ENCODE measurements at regions not wholly inside any gene's neighbourhood (a gene's known extent, or its start where the extent isn't known, plus 50 kb on each side); places are given as distances from the start of the nearest gene placed in this dataset.

DNA sequence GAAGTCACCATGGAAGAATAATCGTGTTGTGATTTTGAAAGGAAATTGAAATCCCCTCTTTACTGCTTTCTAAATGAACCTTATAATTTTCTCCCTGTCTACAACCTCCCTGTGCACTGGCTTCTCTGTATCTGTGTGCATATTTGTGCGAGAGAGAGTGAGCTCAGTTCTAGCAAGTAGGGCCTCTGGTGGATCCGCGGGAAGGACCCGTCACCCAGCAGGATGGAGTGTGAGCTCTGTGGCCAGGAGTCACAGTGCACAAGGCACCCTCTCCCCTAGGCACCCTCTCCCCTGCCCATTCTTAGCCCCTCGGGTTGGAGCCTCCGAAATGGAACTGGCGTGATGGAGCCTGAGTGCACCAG, 109.0 kb downstream of the TRIM29 start:
- Histone ChIP-seq H2BK5ac (ENCODE audit: insufficient read length, low read length) (no peak overlapping the region), H3K79me1 (ENCODE audit: insufficient read depth, low read depth, low read length, poor library complexity, severe bottlenecking) (no peaks in the 10 kb centered on the region), H3K27me3 (ENCODE audit: insufficient read depth, low read length) (no peaks in the 10 kb centered on the region), H3K79me2 (ENCODE audit: insufficient read depth, low read length) (no peaks in the 10 kb centered on the region), H3K4me2 (ENCODE audit: insufficient read depth, insufficient read length, low read length) (no peak overlapping the region), H3K56ac (ENCODE audit: insufficient read length, low read depth, low read length) (no peak overlapping the region), H3K9me3 (ENCODE audit: control insufficient read depth, low read depth, low read length) (no peaks in the 10 kb centered on the region), H4K5ac (ENCODE audit: insufficient read length, low read depth, low read length) (no peak overlapping the region), H3T11ph (ENCODE audit: low read length) (no peak overlapping the region), H3K4me1 (ENCODE audit: insufficient read depth, low read length) (peaks cover under 1% of the 10 kb centered on the region; the same call in 1 of the 2 replicates), H3K23ac (ENCODE audit: insufficient read length, low read depth, low read length) (no peak overlapping the region), H2AK5ac (ENCODE audit: insufficient read length, low read length) (no peak overlapping the region), H3K4ac (ENCODE audit: low read depth, low read length) (no peak overlapping the region), H2BK12ac (ENCODE audit: insufficient read length, low read depth, low read length) (no peak overlapping the region), H2BK15ac (ENCODE audit: low read depth, low read length) (no peak overlapping the region), H2BK120ac (ENCODE audit: low read depth, low read length, poor library complexity, severe bottlenecking) (no peak overlapping the region), H3K9ac (ENCODE audit: extremely low read depth, insufficient read length, low read length) (no peak overlapping the region), H3K23me2 (ENCODE audit: insufficient read length, low read depth, low read length, poor library complexity, severe bottlenecking) (no peaks in the 10 kb centered on the region), H3K14ac (ENCODE audit: insufficient read depth, low read length) (no peak overlapping the region), H2AFZ (ENCODE audit: low read length) (no peak overlapping the region), H4K20me1 (ENCODE audit: control insufficient read depth, insufficient read depth, insufficient read length) (no peaks in the 10 kb centered on the region), H4K8ac (replicated peaks; ENCODE audit: insufficient read length, low read depth, low read length) (no peak overlapping the region), H4K91ac (ENCODE audit: insufficient read length, low read depth, low read length) (no peak overlapping the region), H3K27ac (ENCODE audit: insufficient read length, low read depth, low read length) (no peak overlapping the region), H3K18ac (ENCODE audit: insufficient read length, low read depth, low read length) (no peak overlapping the region), H2BK20ac (ENCODE audit: low read depth, low read length, poor library complexity, severe bottlenecking) (no peak overlapping the region)
- WGBS (ENCODE audit: extremely low coverage, insufficient read length, low lambda C conversion rate): no CpG with 5 or more reads among the region's 8 CpGs
- H3K27ac Mint-ChIP-seq: peak overlapping the region in 1 of 3 experiments; percentile 11; a peak in 1 of 7 replicates
- no peak for TF ChIP-seq CTCF (conservative IDR thresholded peaks at IDR 0.05)
- no peak overlapping the region for H3K4me3 Mint-ChIP-seq
- DNase-seq: peak; percentile 14
- H3K27me3 Mint-ChIP-seq (ENCODE audit: low read depth): peaks cover 27% of the 10 kb centered on the region
- peaks cover 38 to 55% of the 10 kb centered on the region in 2 experiments for H3K4me1 Mint-ChIP-seq
- no peaks in the 10 kb centered on the region; a peak in 1 of 7 replicates for H3K36me3 Mint-ChIP-seq (ENCODE audit: insufficient read depth in 1 of 3, low read depth in 3 of 3)
- H3K9me3 Mint-ChIP-seq: no peaks in the 10 kb centered on the region
